SU-DHL-6 (cell line): ENCODE measurements at regions not wholly inside any gene's neighbourhood (a gene's known extent, or its start where the extent isn't known, plus 50 kb on each side); places are given as distances from the start of the nearest gene placed in this dataset.

Source experiments
- H2AFZ ChIP-seq: fragments of 200-600 bp; sonication (generic); 2 replicates; pipeline ENCODE4 v1.6.1; 2014; ENCODE audit warnings: low read depth, mild to moderate bottlenecking, moderate library complexity, mixed read lengths, antibody characterized with exemption, low read length; ENCODE audit not compliant: severe bottlenecking
- H3F3A ChIP-seq: fragments of 200-600 bp; shearing (Covaris generic); 2 replicates; pipeline ENCODE4 v1.6.0; 2016; ENCODE audit warnings: antibody characterized with exemption, mild to moderate bottlenecking; ENCODE audit not compliant: insufficient read depth
- H3K27ac ChIP-seq: fragments of 200-600 bp; sonication (generic); 2 replicates; pipeline ENCODE4 v1.5.1; 2016; ENCODE audit warnings: low read depth, mild to moderate bottlenecking, low read length, moderate library complexity, mixed read lengths
- H3K27me3 ChIP-seq: fragments of 200-600 bp; sonication (generic), shearing (Covaris generic); 2 replicates; pipeline ENCODE4 v1.6.0; 2014; ENCODE audit warnings: mild to moderate bottlenecking, low read length
- H3K36me3 ChIP-seq: fragments of 200-600 bp; sonication (generic); 2 replicates; pipeline ENCODE4 v1.6.1; 2014; ENCODE audit warnings: mild to moderate bottlenecking, low read length, mixed read lengths
- H3K4me2 ChIP-seq: fragments of 300-600, 200-600 bp; shearing (Covaris generic), sonication (generic); 2 replicates; pipeline ENCODE4 v1.6.0; 2014; ENCODE audit warnings: low read length, low read depth, mild to moderate bottlenecking; ENCODE audit not compliant: poor library complexity, severe bottlenecking
- H3K4me3 ChIP-seq: fragments of 200-600 bp; sonication (generic); 2 replicates; pipeline ENCODE4 v1.5.1; 2014; ENCODE audit warnings: antibody characterized with exemption, low read length, mild to moderate bottlenecking, mixed read lengths; ENCODE audit not compliant: insufficient read depth, poor library complexity, severe bottlenecking
- H3K79me2 ChIP-seq: fragments of 200-600 bp; sonication (generic); 2 replicates; pipeline ENCODE4 v1.6.1; 2014; ENCODE audit warnings: mild to moderate bottlenecking, low read length, moderate library complexity; ENCODE audit not compliant: insufficient read depth
- H3K9ac ChIP-seq: fragments of 200-600 bp; sonication (generic); 2 replicates; pipeline ENCODE4 v1.7.0; 2014; ENCODE audit warnings: mild to moderate bottlenecking, low read length
- H3K9me2 ChIP-seq: fragments of 200-600 bp; sonication (generic); replicated peaks from 2 replicates; pipeline ENCODE4 v1.6.1; 2014; ENCODE audit warnings: low read length; ENCODE audit not compliant: insufficient read depth
- H3K9me3 ChIP-seq: fragments of 200-600 bp; sonication (generic); 2 replicates; pipeline ENCODE4 v1.6.1; 2014; ENCODE audit warnings: low read length, mixed read lengths; ENCODE audit not compliant: insufficient read depth
- H4K20me1 ChIP-seq: fragments of 200-600 bp; sonication (generic); 2 replicates; pipeline ENCODE4 v1.6.1; 2014; ENCODE audit warnings: low read depth, mild to moderate bottlenecking, antibody characterized with exemption, low read length, moderate library complexity, mixed read lengths
- CTCF ChIP-seq: fragments of 200-600 bp; sonication (generic); IDR thresholded peaks from one replicate; pipeline ENCODE4 v1.5.1; 2017; ENCODE audit warnings: antibody characterized with exemption, mild to moderate bottlenecking, low read length, moderate library complexity; ENCODE audit not compliant: insufficient read depth, poor library complexity, severe bottlenecking
- EZH2phosphoT487 ChIP-seq: fragments of 200-600 bp; sonication (generic), shearing (Covaris generic); conservative IDR thresholded peaks from 2 replicates; pipeline ENCODE4 v1.6.1; 2018; ENCODE audit warnings: mild to moderate bottlenecking, antibody characterized with exemption, low read length, moderate library complexity, mixed read lengths

- H3K27ac ChIP-seq: no peak overlapping the region
- no peaks in the 10 kb centered on the region for H3K9me2 ChIP-seq
- no peaks in the 10 kb centered on the region for H3F3A ChIP-seq
- TF ChIP-seq CTCF: no peak
- no peak overlapping the region for H2AFZ ChIP-seq
- no peaks in the 10 kb centered on the region for H3K79me2 ChIP-seq
- H3K9me3 ChIP-seq: no peaks in the 10 kb centered on the region
- H3K4me3 ChIP-seq: no peak overlapping the region
- H3K4me2 ChIP-seq: no peak overlapping the region
- H3K9ac ChIP-seq: no peak overlapping the region
- H4K20me1 ChIP-seq: no peaks in the 10 kb centered on the region
- H3K27me3 ChIP-seq: no peaks in the 10 kb centered on the region
- no peaks in the 10 kb centered on the region for H3K36me3 ChIP-seq
Observed at GRCh38 chr15:35717721-35718120, 171.8 kb upstream of the DPH6 start.

DNA sequence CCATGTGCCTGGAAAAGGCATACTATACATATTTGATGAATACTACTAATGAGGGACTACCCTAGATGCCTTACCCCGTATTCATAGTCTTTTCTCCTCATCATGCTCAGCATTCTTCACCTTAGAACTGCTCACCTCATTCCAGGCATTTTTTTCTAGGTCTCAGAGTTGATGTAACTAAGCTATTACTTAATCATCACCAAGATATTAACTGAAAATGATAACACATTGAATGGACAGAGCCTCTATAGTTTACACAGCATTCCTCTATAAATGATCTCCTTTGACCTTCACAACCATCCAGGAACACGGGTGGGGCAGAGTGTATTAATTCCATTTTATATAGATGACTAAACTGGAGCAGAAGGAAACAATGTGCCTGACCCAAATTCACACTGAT, 174.1 kb upstream of the DPH6 start:
- no peak overlapping the region for H2AFZ ChIP-seq
- no peaks in the 10 kb centered on the region for H3K9me3 ChIP-seq
- no peaks in the 10 kb centered on the region for H3K79me2 ChIP-seq
- no peaks in the 10 kb centered on the region for H3K27me3 ChIP-seq
- no peak overlapping the region for H3K4me3 ChIP-seq
- H3K9ac ChIP-seq: no peak overlapping the region
- no peaks in the 10 kb centered on the region for H3F3A ChIP-seq
- H3K4me2 ChIP-seq: no peak overlapping the region
- no peak overlapping the region for H3K27ac ChIP-seq
- no peaks in the 10 kb centered on the region for H4K20me1 ChIP-seq
- H3K9me2 ChIP-seq: no peaks in the 10 kb centered on the region
- no peaks in the 10 kb centered on the region for H3K36me3 ChIP-seq
- no peak for TF ChIP-seq EZH2phosphoT487
- no peak for TF ChIP-seq CTCF

DNA sequence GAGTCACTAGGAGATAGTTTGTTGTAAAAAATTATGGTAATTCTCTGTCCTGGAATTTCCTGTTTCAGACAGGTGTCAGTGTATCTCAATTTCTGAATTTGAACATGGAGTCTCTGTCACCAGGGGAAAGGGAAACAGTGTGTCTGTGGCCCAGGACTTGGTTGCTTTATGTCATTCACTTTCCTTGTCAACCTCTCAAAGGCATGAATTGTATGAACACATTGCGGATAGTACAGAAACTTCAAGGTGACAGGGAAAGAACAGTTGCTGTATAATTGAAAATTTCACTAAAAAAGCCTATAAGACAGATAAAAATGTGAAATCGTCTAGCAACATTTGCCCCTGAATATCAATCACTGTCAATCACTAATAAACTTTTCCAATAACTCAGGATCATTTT, 175.0 kb upstream of the DPH6 start:
- Histone ChIP-seq H3K4me3 (no peak overlapping the region), H3F3A (no peaks in the 10 kb centered on the region), H3K9me2 (no peaks in the 10 kb centered on the region), H3K27me3 (no peaks in the 10 kb centered on the region), H2AFZ (no peak overlapping the region), H3K79me2 (no peaks in the 10 kb centered on the region), H3K9me3 (no peaks in the 10 kb centered on the region), H4K20me1 (no peaks in the 10 kb centered on the region), H3K4me2 (no peak overlapping the region), H3K9ac (no peak overlapping the region), H3K27ac (no peak overlapping the region), H3K36me3 (no peaks in the 10 kb centered on the region)
- TF ChIP-seq CTCF (no peak), EZH2phosphoT487 (no peak)

- TF ChIP-seq EZH2phosphoT487: no peak
- TF ChIP-seq CTCF: no peak
- Histone ChIP-seq H3K36me3 (no peaks in the 10 kb centered on the region), H3F3A (no peaks in the 10 kb centered on the region), H3K9ac (no peak overlapping the region), H3K4me3 (no peak overlapping the region), H4K20me1 (no peaks in the 10 kb centered on the region), H3K27me3 (no peaks in the 10 kb centered on the region), H2AFZ (no peak overlapping the region), H3K79me2 (no peaks in the 10 kb centered on the region), H3K9me3 (no peaks in the 10 kb centered on the region), H3K4me2 (no peak overlapping the region), H3K27ac (no peak overlapping the region), H3K9me2 (no peaks in the 10 kb centered on the region)
Observed at GRCh38 chr15:35721751-35722150, 175.8 kb upstream of the DPH6 start.
